IPS DF 19.7 (cell line): ENCODE measurements at regions not wholly inside any gene's neighbourhood (a gene's known extent, or its start where the extent isn't known, plus 50 kb on each side); places are given as distances from the start of the nearest gene placed in this dataset.
"Not testable (repeated sequence)": the region's sequence is repeated elsewhere in the genome, so short reads cannot be mapped to it uniquely, and the experiment has no call there.

Experiments
- DNase-seq: peaks from one replicate; pipeline ENCODE4 v3.0.0-alpha.2; 2013; ENCODE audit warnings: low read depth, low spot score

DNA sequence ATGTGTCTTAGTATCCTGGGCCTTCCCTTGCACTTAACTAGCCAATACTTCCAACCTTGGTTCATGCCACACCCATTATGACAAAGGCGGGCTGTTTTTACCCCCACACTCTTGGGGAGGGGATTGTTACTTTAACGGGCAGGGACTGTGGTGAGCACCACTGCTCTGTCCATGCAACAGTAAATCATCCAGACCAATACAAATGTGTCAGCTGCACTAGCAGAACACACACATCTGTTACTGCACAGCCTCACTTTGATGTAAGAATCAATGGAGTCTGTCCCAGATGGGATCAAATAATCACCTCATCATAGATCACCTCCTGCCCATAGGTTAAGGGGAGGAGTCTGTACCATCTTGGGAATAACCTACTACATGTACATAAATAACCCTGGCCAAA is 58.1 kb downstream of the NPAP1 start:
- DNase-seq = no peak

DNA sequence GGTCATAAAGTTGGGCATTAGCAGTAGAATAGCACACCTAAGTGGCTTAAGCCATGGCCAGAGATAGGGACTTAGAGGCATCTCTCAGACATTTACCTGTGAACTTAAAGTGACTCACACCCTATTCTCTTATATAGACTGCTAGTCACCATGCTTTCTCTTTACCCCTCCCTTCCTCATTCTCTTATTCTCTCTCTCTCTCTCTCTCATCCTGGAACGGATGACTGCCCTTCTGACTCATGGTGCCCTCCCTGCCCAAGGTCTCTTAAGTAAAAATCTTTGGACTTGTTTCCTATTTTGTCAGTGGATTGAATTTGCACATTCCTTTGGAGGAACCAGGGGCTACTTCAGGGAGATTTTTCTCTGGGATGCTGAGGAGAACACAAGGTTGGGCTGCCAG is 58.8 kb downstream of the NPAP1 start:
- no peak for DNase-seq

DNA sequence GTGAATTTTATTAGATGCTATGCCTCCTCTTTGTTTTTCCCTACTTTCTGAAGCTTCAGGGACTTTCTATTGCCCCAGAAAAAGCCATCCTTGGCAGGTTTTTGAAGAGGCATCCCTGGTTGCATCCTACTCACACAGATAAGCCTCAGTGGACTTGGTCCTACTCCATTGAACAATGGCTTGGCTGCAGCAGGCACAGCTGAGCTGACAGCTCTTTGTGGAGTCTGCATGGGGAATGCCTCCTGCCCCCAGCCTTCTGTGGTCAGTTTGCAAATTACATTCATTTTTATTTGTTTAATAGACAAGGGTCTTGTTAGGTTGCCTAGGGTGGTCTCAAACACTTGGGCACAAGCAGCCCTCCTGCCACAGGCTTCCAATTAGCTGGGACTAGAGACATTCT is 69.7 kb downstream of the NPAP1 start:
- DNase-seq = no peak

DNA sequence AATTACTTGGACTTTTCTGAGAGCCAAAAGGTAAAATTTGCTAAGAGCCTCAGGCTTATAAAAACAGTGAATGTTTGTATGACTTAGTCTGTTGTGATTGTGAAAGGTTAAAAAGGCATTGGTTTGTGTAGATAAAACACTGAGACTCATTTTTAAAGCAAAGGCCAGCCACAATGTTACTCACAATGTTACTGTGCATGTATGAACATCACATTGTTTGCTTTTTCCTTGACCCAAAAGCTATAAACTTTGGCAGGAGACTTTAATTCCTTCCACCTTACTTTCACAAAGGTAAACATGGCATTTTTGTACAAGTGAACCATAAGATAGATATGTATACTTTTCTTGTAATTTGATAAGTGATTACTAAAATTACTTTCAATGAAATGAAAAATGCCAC is 70.5 kb downstream of the NPAP1 start:
- DNase-seq = no peak

DNA sequence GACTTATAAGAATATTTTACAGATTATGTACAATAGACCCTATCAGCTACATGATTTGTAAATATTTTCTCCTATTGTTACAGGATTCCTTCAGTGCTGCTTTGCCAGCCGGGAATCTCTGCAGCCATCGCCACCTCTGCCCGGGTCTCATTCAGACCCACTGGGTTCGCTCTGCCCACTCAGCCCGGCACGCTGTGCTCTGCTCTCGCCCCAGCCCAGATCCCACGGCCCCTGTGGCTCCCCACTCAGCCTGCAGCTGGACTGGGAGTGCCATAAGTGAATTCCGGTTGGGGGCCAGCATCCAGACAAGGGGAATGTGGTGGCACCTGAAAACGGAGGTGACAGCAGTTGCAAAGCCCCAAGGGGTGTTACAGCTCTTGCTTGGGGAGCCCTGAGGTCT is 71.8 kb downstream of the NPAP1 start:
- DNase-seq = no peak

DNA sequence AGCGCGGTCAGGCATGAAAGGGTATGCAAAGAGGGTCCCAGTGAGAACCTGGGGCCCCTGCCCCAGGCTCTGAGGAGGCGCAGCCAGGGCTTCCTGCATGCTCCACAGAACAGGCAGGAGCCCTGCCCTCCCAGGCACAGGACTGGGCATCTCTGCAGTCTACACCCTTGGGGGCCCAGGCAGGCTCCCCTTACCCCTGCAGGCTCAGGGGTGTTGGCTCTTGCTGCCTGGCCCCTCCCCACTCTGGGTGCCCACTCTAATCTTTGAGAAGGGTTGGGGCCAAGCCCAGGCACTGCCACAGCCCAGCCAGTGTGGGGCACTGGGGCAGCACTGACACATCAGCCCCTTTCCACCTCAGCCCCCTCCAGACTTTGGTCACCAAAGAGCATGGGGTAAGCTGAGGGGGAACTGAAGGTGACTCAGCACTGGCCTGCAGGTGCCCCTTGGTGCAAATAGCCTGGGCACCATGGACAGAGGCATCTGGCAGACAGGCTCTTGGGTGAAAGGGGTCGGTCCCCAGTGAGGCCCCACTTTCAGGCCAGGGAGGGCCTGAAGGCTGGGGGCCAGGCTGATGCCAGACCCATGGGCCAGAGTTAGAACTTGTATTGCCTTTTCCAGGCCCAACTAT is 73.4 kb downstream of the NPAP1 start:
- DNase-seq = no peak

DNA sequence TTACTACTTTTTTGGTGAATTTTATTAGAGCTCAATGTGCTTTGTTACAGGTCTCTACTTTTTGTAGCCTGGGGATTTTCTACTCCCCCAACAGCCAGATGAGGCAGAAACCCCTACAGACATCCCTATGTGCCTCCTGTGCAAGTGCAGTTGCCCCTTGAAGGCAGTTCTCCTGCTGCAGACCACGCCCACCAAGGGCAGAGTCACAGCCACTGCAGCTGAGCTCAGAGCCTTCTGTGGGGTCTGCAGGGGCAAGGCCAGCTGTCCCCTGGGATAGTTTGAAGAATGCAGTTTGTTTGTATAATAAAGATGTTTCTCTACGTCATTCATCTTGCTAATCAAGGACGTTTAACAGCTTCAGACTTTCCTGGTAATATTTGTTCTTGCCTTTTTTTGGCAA is 76.8 kb downstream of the NPAP1 start:
- no peak for DNase-seq

DNA sequence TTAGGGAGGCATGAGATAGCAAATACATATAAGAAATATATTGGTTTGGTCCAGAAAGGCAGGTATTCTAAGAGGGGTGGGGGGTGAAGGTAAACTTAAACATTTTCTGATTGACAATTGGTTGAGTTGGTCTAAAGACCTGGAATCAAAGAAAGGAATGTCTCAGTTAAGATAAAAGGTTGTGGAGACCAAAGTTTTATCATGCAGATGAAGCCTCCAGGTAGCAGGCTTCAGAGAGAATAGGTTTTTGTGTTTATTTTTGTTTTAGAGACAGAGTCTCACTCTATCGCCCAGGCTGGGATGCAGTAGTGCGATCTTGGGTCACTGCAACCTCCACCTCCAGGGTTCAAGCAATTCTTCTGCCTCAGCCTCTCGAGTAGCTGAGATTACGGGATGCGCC is 80.5 kb downstream of the NPAP1 start:
- DNase-seq = peak; percentile 12

DNA sequence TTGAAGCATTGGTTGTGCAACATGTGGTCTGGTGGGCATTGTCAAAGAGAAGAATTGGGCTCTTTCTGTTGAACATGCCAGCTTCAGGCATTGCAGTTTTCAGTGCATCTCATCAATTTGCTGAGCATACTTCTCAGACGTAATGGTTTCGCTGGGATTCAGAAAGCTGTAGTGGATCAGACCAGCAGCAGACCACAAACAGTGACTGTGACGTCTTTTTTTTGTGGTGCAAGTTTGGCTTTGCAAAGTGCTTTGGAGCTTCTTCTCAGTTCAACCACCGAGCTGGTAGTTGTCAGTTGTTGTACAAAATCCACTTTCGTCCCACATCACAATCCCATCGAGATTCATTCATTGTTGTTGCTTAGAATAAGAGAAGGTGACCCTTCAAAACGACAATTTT is 84.5 kb downstream of the NPAP1 start:
- DNase-seq = no peak

DNA sequence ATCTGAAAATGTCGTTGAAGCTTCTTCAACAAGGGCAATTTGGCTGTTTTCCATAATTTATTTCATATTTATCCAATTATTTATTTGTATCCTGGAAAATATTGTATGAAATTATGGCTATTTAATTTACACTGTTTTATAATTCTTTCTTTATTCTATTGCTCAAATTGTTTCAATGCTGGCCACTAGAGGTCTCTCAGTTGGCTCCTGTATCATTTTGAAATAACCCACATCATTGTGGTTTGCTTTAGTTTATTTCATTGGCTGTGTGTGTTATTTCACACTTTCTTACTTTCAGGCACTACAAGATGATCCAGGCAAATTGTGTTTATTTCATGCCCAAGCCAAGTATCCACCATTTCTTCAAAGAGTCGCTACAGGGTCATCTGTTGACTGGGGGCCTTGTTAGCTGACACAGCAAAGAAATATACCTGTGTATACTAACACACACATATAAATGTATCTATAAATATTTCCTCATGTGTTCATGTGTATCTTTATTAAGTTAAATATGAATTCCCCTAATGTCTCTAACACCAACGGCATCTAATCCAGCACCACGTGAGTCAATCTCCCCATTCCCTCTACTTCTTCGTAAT is 86.2 kb downstream of the NPAP1 start:
- DNase-seq = no peak

DNA sequence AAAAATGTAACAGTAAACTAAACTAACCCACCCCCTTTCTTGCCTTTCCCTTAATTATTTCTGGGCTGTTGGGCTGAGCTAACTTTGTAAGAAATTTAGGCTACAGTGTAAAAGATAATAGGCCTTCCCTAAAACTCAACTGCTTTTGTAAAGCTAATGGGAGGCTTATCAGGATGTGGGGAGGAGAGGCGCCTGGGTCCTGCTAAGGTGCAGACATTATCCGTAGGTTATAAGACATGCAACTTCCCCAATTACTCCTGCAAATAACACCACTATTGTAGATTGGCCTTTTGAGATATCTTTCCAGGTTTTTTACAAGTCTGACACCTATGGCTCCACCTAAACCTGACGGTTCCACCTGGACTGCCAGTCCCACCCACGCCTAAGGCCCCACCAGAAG is 88.3 kb downstream of the NPAP1 start:
- no peak for DNase-seq

DNA sequence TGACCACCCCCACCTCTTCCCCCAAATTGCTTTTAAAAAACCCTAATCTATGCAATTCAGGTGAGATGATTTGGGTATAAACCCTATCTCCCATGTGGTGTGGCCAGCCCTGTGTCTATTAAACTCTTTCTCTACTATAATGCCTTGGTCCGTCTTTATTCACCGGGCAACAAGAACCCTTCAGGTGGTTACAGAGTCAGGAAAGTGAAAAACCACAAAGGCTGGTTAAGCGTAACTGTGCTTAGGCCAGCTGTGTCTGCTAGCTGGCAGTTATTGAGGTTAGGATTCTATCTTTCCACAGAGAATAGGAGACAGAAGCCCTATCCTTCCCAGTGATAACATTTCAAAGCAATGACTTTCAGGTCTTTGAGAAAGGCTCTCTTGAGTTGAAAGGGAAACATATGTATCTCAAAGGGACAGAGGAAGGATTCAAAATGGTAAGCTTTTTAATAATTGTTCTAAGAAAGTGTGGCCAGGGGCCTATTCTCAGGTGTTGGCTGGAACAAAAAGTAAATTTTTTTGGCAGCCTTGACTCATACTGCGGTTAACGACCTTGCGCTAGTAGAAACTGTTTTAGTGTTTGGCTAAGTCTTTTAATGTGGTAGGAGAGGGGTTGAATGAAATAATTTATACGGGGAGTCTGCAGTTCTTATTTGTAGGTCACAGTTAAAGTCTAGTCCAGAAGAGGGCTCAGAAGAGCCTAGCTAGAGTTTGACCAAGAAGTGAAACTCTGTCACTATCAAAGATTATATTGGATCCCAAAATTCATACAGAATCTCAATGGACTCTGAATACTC is 89.0 kb downstream of the NPAP1 start:
- no peak for DNase-seq

DNA sequence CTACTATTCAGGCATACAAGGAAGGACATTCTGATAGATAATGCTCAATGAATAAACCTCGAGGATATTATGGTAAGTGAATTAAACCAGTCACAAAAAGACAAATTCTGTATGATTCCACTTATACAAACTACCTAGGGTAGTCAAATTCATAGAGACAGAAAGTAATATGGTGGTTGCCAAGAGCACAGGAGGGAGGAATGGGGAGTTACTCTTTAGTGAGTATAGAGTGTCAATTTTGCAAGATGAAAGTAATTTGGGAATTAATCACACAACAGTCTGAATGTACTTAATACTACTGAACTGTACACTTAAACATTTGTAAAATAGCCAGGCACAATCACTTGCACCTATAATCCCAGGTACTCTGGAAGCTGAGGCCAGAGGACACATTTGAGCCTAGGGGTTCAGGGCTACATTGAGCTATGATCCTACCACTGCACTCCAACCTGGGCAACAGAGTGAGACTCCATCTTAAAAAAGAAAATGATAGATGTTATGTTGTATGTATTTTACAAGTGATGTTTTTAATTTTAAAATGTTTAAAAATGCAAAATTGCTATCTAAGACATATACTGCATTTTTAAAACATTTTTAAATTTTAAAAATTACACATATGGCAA is 91.0 kb downstream of the NPAP1 start:
- no peak for DNase-seq

DNA sequence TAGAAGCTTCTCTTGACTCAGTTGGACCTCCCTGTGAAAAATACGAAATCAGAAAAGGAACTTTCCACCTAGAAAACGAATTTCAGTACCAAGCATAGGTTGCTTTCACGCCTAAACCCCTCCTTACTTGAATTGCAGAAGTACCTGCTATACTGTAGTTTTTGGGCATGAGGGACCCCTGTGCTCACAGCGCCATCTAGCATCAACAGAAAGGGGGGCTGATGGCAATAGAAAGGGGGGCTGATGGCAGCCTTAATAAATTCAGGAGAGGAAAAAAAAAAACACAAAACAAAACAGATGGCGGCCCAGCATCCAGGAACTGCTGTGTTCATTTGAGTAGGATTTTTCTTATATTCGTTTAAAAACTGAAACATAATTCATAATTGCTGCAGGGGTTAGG is 96.7 kb downstream of the NPAP1 start:
- peak; percentile 50 for DNase-seq

DNA sequence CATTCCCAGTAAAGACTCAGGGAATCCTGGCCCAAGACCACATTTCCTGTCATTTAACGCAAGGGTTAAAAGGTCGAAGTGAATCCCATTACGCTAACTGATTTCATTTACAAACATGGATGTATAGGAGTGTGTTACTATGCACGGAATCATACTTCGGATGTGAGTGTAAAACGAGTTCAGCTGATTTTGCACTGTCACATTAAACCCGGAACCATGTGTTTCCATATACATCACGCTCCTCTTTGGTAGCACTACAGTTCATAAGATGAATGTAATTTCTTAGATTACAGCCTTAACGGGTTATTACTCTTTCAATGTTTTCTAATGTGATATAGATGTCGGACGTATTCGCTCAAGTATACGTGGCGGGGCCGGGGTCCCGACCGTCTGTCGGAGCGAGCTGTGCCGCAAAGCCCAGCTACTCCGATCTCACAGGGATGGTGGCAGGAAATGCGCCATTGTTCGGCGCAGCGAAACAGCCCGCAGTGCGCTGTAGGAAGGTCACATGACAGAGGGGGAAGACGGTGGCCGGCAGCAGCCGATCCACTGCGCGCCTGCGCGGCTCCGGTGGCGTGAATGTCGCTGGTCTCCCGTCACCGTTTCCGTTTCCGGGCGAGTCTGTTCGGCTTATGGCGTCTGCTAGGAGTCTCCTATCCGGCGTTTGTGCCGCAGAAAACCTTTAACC is 97.3 kb downstream of the NPAP1 start:
- peak; percentile 50 for DNase-seq

DNA sequence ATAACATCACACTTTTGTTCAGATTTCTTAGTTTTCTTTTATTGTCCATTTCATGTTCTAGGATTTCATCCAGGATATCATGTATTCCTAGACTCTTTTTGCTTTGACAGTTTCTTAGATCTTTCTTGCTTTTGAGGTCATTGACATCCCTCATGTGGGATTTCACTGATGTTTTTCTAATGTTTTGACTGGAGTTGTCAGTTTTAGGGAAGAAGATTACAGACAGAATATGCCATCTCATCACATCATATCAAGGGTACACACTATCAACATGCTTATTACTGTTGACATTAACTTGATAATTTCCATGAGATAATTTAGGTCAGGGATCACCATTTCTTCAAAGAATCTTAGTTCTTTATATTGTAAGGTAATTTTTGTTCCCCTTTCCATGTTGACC is 101.7 kb downstream of the NPAP1 start:
- no peak for DNase-seq

DNA sequence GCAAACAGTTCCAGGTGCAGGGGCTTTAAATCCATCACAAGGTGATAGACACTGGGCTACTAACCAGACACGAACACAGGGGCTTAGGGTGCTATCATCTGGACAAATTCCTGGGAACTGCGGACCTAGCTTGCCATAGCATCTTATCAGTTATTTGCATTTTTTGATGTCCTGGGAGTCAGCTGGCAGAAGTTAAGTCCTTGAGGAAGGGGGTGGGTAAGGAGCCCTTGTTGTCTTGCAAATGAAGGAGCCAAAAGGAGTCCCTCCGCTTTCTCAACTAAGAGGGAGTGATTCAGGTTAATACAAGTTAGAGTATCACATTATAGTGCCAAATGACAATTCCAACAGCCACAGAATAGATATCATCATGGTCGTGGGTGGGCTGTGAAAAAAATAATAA is 108.9 kb downstream of the NPAP1 start:
- peak; percentile 42 for DNase-seq

DNA sequence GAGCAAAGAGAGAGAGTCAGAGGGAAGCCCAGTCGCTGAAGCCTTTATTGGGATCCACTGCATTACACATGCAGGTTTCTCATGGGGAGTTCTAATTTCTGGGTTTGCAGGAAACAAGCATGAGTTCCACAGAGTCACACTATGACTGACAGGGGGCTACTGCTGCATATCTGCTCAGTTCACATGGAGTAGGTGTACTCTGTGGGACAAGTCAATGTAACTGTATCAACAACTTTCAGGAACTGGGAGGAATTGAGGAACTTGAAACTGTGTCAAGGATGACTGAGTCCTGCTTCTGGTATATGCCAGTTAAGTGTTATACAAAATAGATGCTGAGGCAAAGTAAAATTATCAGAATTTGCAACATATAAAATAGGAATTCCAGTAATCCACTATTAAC is 110.8 kb downstream of the NPAP1 start:
- DNase-seq = no peak

DNA sequence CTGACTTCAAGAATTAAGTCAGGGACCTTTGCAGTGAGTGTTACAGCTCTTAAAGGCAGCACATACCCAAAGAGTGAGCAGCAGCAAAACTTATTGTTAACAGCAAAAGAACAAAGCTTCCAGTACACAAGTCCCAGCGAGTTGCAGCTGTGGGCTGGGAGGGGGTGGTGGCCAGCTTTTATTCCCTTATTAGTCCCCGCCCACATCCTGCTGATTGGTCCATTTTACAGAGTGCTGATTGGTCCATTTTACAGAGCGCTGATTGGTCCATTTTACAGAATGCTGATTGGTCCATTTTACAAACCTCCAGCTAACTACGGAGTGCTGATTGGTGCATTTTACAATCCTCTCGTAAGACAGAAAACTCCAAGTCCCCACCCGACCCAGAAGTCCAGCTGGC is 127.0 kb downstream of the NPAP1 start:
- DNase-seq = not testable (repeated sequence)

DNA sequence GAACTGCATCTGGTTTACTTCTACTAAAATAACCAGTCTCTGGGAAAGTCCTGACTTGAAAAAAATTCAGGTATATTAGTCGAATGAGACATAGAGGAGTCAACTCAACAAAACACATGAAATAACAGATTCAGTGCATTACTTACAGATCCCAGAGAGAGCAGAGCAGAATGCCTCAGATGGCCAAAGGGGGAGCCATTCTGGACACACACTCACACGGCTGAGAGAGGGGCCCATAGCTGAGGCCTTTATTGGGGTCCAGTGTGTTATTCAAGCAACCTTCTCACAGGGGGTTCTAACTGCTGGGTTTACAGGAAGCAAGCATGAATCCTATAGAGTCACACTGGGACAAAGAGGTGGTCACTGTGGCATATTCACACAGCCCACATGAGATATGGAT is 135.1 kb upstream of the SNRPN start:
- DNase-seq = no peak

DNA sequence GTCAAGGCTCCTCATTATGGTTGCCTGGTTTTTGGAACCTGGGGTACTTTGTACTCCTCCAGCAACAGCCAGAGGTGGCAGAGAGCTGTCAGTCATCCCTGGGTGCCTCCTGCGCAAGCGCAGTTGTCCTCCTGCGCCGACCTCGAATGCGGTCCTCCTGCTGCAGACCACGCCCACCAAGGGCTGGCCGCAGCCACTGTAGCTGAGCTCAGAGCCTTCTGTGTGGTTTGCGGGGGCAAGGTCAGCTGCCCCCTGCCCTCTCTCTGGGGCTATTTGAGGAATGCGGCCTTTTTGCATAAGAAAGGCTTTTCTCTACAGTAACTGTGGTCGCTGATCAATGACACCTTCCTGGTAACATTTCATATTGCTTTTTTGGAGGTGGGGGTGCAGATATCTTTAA is 131.3 kb upstream of the SNRPN start:
- peak; percentile 92 for DNase-seq

DNA sequence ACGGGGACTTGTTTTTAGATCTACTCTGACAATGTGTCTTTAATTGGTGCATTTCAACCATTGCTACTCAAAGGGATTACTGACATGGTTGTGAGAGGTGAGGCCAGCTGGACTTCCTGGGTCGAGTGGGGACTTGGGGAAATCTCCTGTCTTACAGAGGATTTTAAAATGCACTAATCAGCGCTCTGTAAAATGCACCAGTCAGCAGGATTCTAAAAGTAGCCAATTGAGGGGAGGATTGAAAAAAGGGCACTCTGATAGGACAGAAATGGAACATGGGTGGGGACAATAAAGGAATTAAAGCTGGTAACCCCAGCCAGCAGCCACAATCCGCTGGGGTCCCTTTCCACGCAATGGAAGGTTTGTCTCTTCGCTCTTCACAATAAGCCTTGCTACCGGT is 122.5 kb upstream of the SNRPN start:
- no peak for DNase-seq
